A673 (cell line): ENCODE measurements at regions not wholly inside any gene's neighbourhood (a gene's known extent, or its start where the extent isn't known, plus 50 kb on each side); places are given as distances from the start of the nearest gene placed in this dataset.

Source experiments
- EZH2 ChIP-seq: fragments of 200-600 bp; sonication (generic); IDR thresholded peaks from 2 replicates; pipeline ENCODE4 v1.6.1; 2017; ENCODE audit warnings: borderline replicate concordance, low read depth, mild to moderate bottlenecking, mixed read lengths, antibody characterized with exemption, low read length; ENCODE audit not compliant: poor library complexity, severe bottlenecking
- TF ChIP-seq, protein P1 (sequence below): fragments of 300-800, 200-600 bp; sonication (generic); conservative IDR thresholded peaks from 2 replicates; pipeline ENCODE4 v1.5.1; 2017; ENCODE audit warnings: low read depth, mild to moderate bottlenecking, antibody characterized with exemption, low read length, moderate library complexity, mixed read lengths

DNA sequence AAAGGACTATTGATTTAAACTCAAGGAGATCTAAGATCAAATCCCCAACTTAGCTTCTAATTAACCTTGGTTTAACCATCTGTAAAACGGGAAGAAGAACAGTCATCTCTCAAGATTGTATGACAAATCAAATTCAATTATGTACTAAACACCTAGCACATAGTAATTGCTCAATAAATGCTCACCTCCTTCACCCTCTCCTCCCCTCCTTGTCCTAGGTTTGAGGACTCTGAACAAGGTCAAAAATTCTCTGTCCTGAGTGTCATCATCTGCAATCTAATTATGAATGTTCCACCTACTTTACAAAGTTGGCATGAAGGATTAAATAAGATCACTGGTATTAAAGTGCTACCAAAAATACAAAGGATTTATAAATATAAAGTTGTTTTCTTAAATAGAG lies 320.1 kb upstream of the PPARGC1A start:
- TF ChIP-seq, protein P1, sequence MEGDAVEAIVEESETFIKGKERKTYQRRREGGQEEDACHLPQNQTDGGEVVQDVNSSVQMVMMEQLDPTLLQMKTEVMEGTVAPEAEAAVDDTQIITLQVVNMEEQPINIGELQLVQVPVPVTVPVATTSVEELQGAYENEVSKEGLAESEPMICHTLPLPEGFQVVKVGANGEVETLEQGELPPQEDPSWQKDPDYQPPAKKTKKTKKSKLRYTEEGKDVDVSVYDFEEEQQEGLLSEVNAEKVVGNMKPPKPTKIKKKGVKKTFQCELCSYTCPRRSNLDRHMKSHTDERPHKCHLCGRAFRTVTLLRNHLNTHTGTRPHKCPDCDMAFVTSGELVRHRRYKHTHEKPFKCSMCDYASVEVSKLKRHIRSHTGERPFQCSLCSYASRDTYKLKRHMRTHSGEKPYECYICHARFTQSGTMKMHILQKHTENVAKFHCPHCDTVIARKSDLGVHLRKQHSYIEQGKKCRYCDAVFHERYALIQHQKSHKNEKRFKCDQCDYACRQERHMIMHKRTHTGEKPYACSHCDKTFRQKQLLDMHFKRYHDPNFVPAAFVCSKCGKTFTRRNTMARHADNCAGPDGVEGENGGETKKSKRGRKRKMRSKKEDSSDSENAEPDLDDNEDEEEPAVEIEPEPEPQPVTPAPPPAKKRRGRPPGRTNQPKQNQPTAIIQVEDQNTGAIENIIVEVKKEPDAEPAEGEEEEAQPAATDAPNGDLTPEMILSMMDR = no peak
- TF ChIP-seq EZH2 = no peak
